HFFc6 (cell line): ENCODE measurements at regions not wholly inside any gene's neighbourhood (a gene's known extent, or its start where the extent isn't known, plus 50 kb on each side); places are given as distances from the start of the nearest gene placed in this dataset.

Source experiments
- DNase-seq: peaks from one replicate; pipeline ENCODE4 v3.0.0-alpha.2; 2018
- H3K27ac Mint-ChIP-seq: 2 replicates; pipeline ENCODE4 v1.8.0; 2020; ENCODE audit warnings: mild to moderate bottlenecking, mixed read lengths
- H3K27me3 Mint-ChIP-seq: 2 replicates; pipeline ENCODE4 v1.8.0; 2021; ENCODE audit warnings: mild to moderate bottlenecking, moderate library complexity, mixed read lengths; ENCODE audit not compliant: insufficient read depth
- H3K36me3 Mint-ChIP-seq: 2 replicates; pipeline ENCODE4 v1.8.0; 2021; ENCODE audit warnings: low read depth, mixed read lengths
- H3K4me1 Mint-ChIP-seq: 2 replicates; pipeline ENCODE4 v1.8.0; 2020; ENCODE audit warnings: low read depth, mixed read lengths
- H3K4me3 Mint-ChIP-seq: 2 replicates; pipeline ENCODE4 v1.8.0; 2020; ENCODE audit warnings: mild to moderate bottlenecking, moderate library complexity, mixed read lengths
- H3K9me3 Mint-ChIP-seq: 2 replicates; pipeline ENCODE4 v1.8.0; 2020; ENCODE audit warnings: mild to moderate bottlenecking, mixed read lengths
- CTCF ChIP-seq: fragments of 200-600 bp; sonication (generic); IDR thresholded peaks from 2 replicates; pipeline ENCODE4 v1.5.0; 2021; ENCODE audit warnings: antibody characterized with exemption, mild to moderate bottlenecking

- H3K9me3 Mint-ChIP-seq: peaks cover 4% of the 10 kb centered on the region; the same call in 1 of the 2 replicates
- no peak overlapping the region for H3K27ac Mint-ChIP-seq
- H3K4me1 Mint-ChIP-seq: no peaks in the 10 kb centered on the region
- H3K36me3 Mint-ChIP-seq: no peaks in the 10 kb centered on the region
- no peak for TF ChIP-seq CTCF
- no peaks in the 10 kb centered on the region for H3K27me3 Mint-ChIP-seq
- no peak for DNase-seq
- no peak overlapping the region for H3K4me3 Mint-ChIP-seq
Observed at GRCh38 chr6:159564456-159564855, 128.6 kb downstream of the SOD2 start.

GRCh38 chr6:159557031-159557430 is 136.0 kb downstream of the SOD2 start:
- TF ChIP-seq CTCF: no peak
- no peak overlapping the region for H3K4me3 Mint-ChIP-seq
- no peaks in the 10 kb centered on the region for H3K27me3 Mint-ChIP-seq
- H3K4me1 Mint-ChIP-seq: no peaks in the 10 kb centered on the region
- H3K36me3 Mint-ChIP-seq: no peaks in the 10 kb centered on the region
- H3K27ac Mint-ChIP-seq: no peak overlapping the region
- peaks cover 4% of the 10 kb centered on the region; the same call in 1 of the 2 replicates for H3K9me3 Mint-ChIP-seq
- DNase-seq: no peak

- Mint-ChIP-seq H3K27me3 (no peaks in the 10 kb centered on the region), H3K27ac (no peak overlapping the region), H3K36me3 (no peaks in the 10 kb centered on the region), H3K4me3 (no peak overlapping the region), H3K9me3 (peaks cover 4% of the 10 kb centered on the region; the same call in 1 of the 2 replicates), H3K4me1 (no peaks in the 10 kb centered on the region)
- no peak for DNase-seq
- TF ChIP-seq CTCF: no peak
Observed at GRCh38 chr6:159555082-159555875, 137.8 kb downstream of the SOD2 start.

GRCh38 chr6:159541296-159541695 is 151.7 kb downstream of the SOD2 start:
- Mint-ChIP-seq H3K4me1 (no peaks in the 10 kb centered on the region), H3K27me3 (peaks cover 3% of the 10 kb centered on the region), H3K4me3 (no peak overlapping the region), H3K27ac (no peak overlapping the region), H3K36me3 (no peaks in the 10 kb centered on the region), H3K9me3 (no peaks in the 10 kb centered on the region)
- TF ChIP-seq CTCF: no peak
- no peak for DNase-seq

GRCh38 chr6:159540883-159541282 is 152.2 kb downstream of the SOD2 start:
- no peak overlapping the region for H3K27ac Mint-ChIP-seq
- DNase-seq: no peak
- no peaks in the 10 kb centered on the region for H3K9me3 Mint-ChIP-seq
- TF ChIP-seq CTCF: no peak
- H3K4me3 Mint-ChIP-seq: no peak overlapping the region
- no peaks in the 10 kb centered on the region for H3K4me1 Mint-ChIP-seq
- H3K27me3 Mint-ChIP-seq: peaks cover 4% of the 10 kb centered on the region
- H3K36me3 Mint-ChIP-seq: no peaks in the 10 kb centered on the region
